HG02840 (cell line): ENCODE measurements at regions not wholly inside any gene's neighbourhood (a gene's known extent, or its start where the extent isn't known, plus 50 kb on each side); places are given as distances from the start of the nearest gene placed in this dataset.

ENCODE experiments used
- ATAC-seq: cut with Tn5 transposase; IDR thresholded peaks from one replicate; pipeline ENCODE4 v1.9.1; 2021; ENCODE audit warnings: mild to moderate bottlenecking, moderate library complexity, moderate number of reproducible peaks; ENCODE audit not compliant: unreplicated experiment, low FRiP score

- no peak for ATAC-seq
Observed at GRCh38 chrX:20529301-20529700, 262.6 kb upstream of the RPS6KA3 start.

GRCh38 chrX:20527558-20528011, 260.9 kb upstream of the RPS6KA3 start:
- no peak for ATAC-seq

- no peak for ATAC-seq
Observed at GRCh38 chrX:20527041-20527440, 260.3 kb upstream of the RPS6KA3 start.

GRCh38 chrX:20523626-20524312, 257.1 kb upstream of the RPS6KA3 start:
- ATAC-seq, result no peak

DNA sequence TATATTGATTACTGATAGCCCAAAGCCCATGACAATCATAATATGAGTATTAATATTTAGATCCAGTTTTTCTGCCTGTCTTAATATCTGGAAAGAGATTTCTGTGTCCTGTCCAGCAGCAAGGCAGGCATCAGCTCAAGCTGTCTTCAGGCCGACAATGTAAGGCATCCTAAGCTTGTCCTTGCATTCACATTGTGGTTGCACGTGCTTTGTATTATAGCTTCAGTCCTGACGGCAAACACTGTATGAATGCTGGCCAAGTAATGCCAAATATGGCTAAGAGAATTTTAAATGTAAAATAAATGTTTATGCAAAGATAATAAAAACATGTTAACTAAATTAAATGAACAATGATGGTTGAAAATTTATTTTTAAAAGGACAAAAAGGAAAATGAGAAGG, 255.7 kb upstream of the RPS6KA3 start:
- no peak for ATAC-seq

- no peak for ATAC-seq
Observed at GRCh38 chrX:20521222-20521621, 254.5 kb upstream of the RPS6KA3 start.

- no peak for ATAC-seq
Observed at GRCh38 chrX:20519826-20520225, 253.1 kb upstream of the RPS6KA3 start.

DNA sequence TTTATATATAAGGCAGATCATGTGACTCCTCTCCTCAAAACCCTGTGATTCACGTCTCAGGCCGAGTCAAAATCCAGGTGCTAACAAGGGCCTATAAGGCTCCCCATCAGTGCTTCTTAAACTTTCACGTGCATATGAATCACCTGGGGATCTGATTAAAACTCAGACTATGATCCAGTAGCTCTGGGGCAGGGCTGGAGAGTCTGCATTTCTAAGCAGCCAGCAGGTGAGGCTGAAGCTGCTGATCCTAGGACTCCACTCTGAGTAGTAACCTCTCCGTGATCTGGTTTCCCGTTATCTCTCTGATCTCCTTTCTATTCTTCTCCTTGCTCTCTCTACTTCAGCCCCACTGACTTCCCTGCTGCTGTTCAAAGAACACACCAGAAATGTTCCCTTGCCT, 252.4 kb upstream of the RPS6KA3 start:
- ATAC-seq, result no peak

DNA sequence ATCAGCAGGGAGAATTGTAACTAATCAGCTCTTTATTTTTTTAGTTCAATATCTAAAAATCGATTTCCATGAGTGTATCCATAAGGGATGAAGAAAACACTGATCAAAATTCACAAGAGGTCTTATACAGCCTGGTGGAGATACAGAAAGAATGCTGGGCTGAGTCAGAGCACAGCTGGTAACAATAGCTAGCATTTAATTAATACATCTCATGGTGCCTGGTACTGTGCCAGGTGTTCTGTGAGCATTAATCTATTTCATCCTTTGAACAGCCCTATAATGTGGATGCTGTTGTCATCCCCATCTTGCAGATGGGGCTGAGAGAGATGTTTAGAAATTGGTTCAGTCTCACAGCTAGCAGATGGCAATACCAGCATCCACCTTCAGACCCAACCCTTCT, 250.9 kb upstream of the RPS6KA3 start:
- ATAC-seq, result no peak

DNA sequence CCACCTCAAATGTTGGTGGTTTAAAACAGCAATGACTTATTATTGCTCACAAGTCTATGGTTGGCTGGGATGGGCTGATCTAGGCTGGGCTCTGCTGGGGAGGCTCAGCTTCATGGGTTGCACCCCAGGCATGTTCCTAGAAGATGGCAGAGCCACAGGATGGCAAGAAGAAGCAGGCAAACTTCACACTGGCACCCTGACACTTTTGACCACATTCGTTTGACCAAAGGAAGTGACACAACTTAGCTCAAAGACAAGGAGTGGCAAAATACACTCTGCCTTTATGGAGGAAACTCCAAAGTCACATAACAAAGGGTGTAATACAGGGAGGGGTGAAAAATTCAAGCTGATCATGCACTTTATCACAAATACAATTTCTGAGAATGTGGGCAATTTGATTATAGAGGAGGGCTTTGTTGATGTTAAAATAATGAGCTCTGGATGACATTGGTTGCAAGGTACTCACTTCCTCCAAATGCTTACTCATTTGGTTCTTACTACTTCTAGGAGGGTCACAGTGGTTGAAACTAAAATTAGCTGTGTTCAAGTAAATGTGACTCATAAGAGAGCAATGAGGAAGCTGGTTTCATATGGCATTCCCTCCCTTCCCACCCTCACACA, 249.2 kb upstream of the RPS6KA3 start:
- ATAC-seq, result peak; percentile 94

DNA sequence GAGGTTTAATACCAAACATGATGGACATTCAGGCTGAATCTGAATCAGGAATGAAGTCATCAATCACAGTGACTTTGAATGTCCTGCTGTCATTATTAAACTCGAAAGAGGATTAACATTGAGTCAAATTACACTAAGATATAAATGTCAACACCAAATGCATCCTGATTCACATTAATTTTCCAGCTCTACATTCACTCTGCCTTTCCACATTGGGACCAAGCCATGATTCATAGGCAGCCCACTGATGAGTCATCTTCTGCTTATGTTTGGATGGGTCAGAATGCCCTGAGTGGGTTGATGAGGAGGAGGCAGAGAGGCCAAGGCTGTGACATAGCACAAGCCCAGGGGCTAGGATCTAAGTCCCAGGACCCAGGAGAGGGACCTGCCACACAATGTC, 247.6 kb upstream of the RPS6KA3 start:
- ATAC-seq, result no peak

- no peak for ATAC-seq
Observed at GRCh38 chrX:20513185-20513584, 246.5 kb upstream of the RPS6KA3 start.

- ATAC-seq, result no peak
Observed at GRCh38 chrX:20511792-20512191, 245.1 kb upstream of the RPS6KA3 start.

DNA sequence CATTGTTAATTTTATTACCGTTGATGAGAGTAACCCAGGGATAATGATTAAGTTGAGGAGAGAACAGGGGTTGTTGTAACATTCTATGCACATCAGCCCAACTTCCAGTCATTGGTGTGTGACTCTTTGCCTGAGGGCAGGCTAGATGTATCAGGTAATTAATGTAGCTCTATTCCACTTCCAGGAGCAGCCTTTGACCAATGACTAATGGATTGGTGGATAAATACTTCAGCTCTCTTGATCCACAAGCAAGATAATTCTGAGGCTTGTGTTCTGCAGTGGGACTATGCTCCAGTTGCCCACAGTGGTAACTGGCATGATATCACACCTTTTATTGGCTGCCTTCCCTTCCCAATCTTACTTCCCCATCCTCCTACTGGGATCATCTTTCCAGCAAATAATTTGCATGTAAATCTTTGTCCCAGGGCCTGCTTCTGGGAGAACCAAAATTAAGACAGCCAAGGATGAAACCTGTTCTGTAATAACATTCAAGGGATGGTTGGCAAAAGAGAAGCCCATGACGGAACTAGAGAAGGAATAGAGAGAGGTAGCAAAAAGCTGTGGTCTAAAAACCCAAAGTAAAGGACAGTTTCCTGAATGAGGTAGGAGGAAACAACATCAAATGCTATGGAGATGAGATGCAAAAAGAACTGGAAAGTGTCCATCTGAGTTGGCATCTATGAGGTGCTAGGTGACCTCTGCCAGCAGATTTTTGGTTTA, 241.4 kb upstream of the RPS6KA3 start:
- no peak for ATAC-seq

DNA sequence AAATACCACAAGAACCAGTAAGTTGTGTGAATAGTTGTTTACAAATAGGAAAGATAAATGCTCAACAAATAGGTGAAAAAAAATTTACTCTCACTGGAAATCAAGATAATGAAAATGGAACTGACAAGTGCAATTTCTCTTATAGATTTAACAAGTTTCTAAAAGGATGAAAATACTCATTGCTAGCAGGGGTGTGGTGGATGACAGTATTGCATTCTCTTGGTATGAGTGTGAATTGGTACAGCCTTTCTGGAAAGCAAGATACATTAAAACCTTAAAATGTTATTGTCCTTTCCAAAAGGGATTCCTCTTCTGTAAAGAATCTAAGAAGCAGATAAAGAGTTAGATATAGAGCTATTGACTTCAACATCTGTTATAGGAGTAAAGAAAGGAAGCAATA, 240.0 kb upstream of the RPS6KA3 start:
- no peak for ATAC-seq

DNA sequence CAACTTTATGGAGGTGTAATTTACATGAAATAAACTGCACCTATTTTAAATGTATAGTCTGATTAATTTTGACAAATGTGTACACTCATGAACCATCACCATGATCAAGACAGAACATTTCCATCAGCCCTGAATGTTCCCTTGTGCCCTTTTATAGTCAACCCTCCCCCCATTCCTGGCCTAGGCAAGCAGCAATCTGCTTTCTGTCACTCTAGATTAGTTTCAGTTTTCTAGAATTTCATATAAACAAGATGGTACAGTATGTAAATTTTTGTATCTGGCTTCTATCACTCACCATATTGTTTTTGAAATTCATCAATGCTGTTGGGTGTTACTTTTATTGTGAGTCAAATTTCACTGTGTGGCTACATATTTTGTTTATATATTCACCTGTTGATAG, 234.2 kb upstream of the RPS6KA3 start:
- no peak for ATAC-seq

GRCh38 chrX:20500171-20500865, 233.6 kb upstream of the RPS6KA3 start:
- ATAC-seq, result no peak

DNA sequence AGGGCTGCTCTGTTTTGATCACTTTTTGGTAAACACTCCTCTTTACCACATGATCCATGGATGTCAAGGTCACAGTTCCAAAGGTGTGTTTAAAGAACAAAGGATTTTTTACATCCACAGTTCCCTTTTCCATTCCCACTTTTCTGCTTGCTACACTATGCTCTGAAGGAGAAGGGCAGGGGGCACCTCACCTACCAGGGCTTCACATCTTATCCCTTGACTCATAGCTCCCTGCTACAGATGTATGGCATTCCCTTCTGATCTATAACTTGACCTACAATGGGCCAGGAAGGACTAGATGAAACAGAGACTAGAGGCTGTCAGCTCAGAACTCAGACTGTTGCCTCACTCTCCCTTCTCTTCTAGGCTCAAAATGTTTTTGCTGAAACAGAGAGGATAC, 233.1 kb upstream of the RPS6KA3 start:
- ATAC-seq, result no peak

DNA sequence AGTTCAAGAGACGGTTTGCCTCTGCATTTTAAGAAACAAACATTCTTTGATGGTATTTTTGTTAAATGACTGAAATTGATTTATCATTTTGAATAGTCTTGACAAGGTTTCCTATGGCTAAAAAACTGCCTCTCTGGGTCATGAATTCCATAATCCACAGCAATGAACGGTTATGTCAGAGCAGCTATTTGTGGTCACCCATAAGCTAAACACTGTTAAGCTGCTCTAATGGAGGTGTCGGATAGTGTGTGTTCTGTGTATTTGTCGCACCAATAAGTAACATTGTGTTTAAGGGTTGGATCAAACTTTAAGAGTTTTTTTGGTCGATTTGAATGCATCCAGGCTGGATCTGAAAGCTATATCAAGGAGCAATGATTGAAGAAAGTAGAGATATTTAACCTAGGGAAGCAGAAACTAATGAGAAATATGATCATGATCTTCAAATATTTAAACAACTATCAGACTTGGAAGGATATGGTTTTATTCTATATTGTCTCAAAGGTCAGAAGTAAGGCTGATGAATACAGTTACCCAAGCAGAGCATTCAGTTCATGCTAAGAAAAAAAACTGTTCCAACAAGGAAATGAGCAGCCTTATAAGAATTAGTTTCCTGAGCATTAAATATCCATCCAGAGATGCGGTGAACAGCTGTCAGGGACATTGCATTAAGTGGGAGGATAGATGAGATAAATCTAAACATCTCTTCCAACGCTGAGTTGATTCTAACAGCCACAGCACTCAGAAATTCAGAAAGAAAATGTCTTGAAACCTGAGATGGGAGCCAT, 232.3 kb upstream of the RPS6KA3 start:
- no peak for ATAC-seq

- no peak for ATAC-seq
Observed at GRCh38 chrX:20495575-20495974, 228.9 kb upstream of the RPS6KA3 start.
